Mucosa of stomach (tissue), 1 donor: ENCODE measurements at regions not wholly inside any gene's neighbourhood (a gene's known extent, or its start where the extent isn't known, plus 50 kb on each side); places are given as distances from the start of the nearest gene placed in this dataset.
A peak's percentile ranks its signal among the peaks of the same experiment; 100 is the strongest.

ENCODE experiments used
- H3K27me3 ChIP-seq: one replicate; pipeline ENCODE4 v1.7.0; 2013; ENCODE audit warnings: mild to moderate bottlenecking, low read length; ENCODE audit not compliant: control insufficient read depth, insufficient read depth
- H3K36me3 ChIP-seq: one replicate; pipeline ENCODE4 v1.7.0; 2013; ENCODE audit warnings: low read length; ENCODE audit not compliant: control insufficient read depth, insufficient read depth
- H3K4me1 ChIP-seq: one replicate; pipeline ENCODE4 v1.7.0; 2013; ENCODE audit warnings: mild to moderate bottlenecking, low read length; ENCODE audit not compliant: control insufficient read depth, insufficient read depth
- H3K4me3 ChIP-seq: one replicate; pipeline ENCODE4 v1.7.0; 2013; ENCODE audit warnings: low read length
- H3K9ac ChIP-seq: one replicate; pipeline ENCODE4 v1.7.0; 2013; ENCODE audit warnings: mild to moderate bottlenecking, low read length, moderate library complexity
- H3K9me3 ChIP-seq: one replicate; pipeline ENCODE4 v1.7.0; 2013; ENCODE audit warnings: mild to moderate bottlenecking, low read length, moderate library complexity; ENCODE audit not compliant: control insufficient read depth
- donor health status: Pancreatic carcinoma.

- Histone ChIP-seq H3K27me3 (no peaks in the 10 kb centered on the region), H3K36me3 (peaks cover 5% of the 10 kb centered on the region), H3K4me1 (no peaks in the 10 kb centered on the region), H3K9me3 (peaks cover 19% of the 10 kb centered on the region), H3K4me3 (no peak overlapping the region), H3K9ac (no peak overlapping the region)
These were observed 64.3 kb upstream of the CD99 start for GRCh38 chrX:2626750-2627149.

GRCh38 chrX:2620576-2620975, 70.5 kb upstream of the CD99 start:
- no peaks in the 10 kb centered on the region for H3K36me3 ChIP-seq
- H3K9me3 ChIP-seq, result no peaks in the 10 kb centered on the region
- H3K27me3 ChIP-seq, result no peaks in the 10 kb centered on the region
- H3K4me3 ChIP-seq, result no peak overlapping the region
- H3K9ac ChIP-seq, result no peak overlapping the region
- no peaks in the 10 kb centered on the region for H3K4me1 ChIP-seq

GRCh38 chrX:2618516-2618915, 72.6 kb upstream of the CD99 start:
- Histone ChIP-seq H3K9ac (no peak overlapping the region), H3K4me1 (no peaks in the 10 kb centered on the region), H3K27me3 (no peaks in the 10 kb centered on the region), H3K9me3 (no peaks in the 10 kb centered on the region), H3K4me3 (no peak overlapping the region), H3K36me3 (no peaks in the 10 kb centered on the region)

- peaks cover 5% of the 10 kb centered on the region for H3K4me1 ChIP-seq
- H3K9ac ChIP-seq, result no peak overlapping the region
- H3K9me3 ChIP-seq, result no peaks in the 10 kb centered on the region
- no peaks in the 10 kb centered on the region for H3K36me3 ChIP-seq
- H3K27me3 ChIP-seq, result no peaks in the 10 kb centered on the region
- H3K4me3 ChIP-seq, result no peak overlapping the region
These were observed 76.2 kb upstream of the CD99 start for GRCh38 chrX:2614911-2615310.

- no peaks in the 10 kb centered on the region for H3K27me3 ChIP-seq
- H3K36me3 ChIP-seq, result no peaks in the 10 kb centered on the region
- no peaks in the 10 kb centered on the region for H3K9me3 ChIP-seq
- H3K9ac ChIP-seq, result peak overlapping the region; percentile 0
- H3K4me3 ChIP-seq, result no peak overlapping the region
- peaks cover 10% of the 10 kb centered on the region for H3K4me1 ChIP-seq
These were observed 80.6 kb upstream of the CD99 start for GRCh38 chrX:2610246-2611170.

- no peaks in the 10 kb centered on the region for H3K36me3 ChIP-seq
- peak overlapping the region; percentile 72 for H3K9ac ChIP-seq
- H3K4me3 ChIP-seq, result peak overlapping the region; percentile 57
- peaks cover 10% of the 10 kb centered on the region for H3K4me1 ChIP-seq
- H3K9me3 ChIP-seq, result no peaks in the 10 kb centered on the region
- H3K27me3 ChIP-seq, result no peaks in the 10 kb centered on the region
These were observed 81.5 kb upstream of the CD99 start for GRCh38 chrX:2609431-2610238.

- Histone ChIP-seq H3K4me3 (peak overlapping the region; percentile 57), H3K4me1 (peaks cover 10% of the 10 kb centered on the region), H3K36me3 (no peaks in the 10 kb centered on the region), H3K27me3 (no peaks in the 10 kb centered on the region), H3K9ac (peak overlapping the region; percentile 72), H3K9me3 (no peaks in the 10 kb centered on the region)
These were observed 82.3 kb upstream of the CD99 start for GRCh38 chrX:2608638-2609430.

- Histone ChIP-seq H3K4me1 (peaks cover 10% of the 10 kb centered on the region), H3K4me3 (no peak overlapping the region), H3K9ac (no peak overlapping the region), H3K36me3 (no peaks in the 10 kb centered on the region), H3K9me3 (no peaks in the 10 kb centered on the region), H3K27me3 (no peaks in the 10 kb centered on the region)
These were observed 84.0 kb upstream of the CD99 start for GRCh38 chrX:2607113-2607512.

- no peaks in the 10 kb centered on the region for H3K36me3 ChIP-seq
- H3K4me1 ChIP-seq, result no peaks in the 10 kb centered on the region
- no peak overlapping the region for H3K4me3 ChIP-seq
- H3K9ac ChIP-seq, result no peak overlapping the region
- no peaks in the 10 kb centered on the region for H3K9me3 ChIP-seq
- H3K27me3 ChIP-seq, result no peaks in the 10 kb centered on the region
These were observed 90.5 kb upstream of the CD99 start for GRCh38 chrX:2600564-2600963.

- Histone ChIP-seq H3K9me3 (no peaks in the 10 kb centered on the region), H3K9ac (no peak overlapping the region), H3K27me3 (no peaks in the 10 kb centered on the region), H3K4me1 (peaks cover 4% of the 10 kb centered on the region), H3K36me3 (no peaks in the 10 kb centered on the region), H3K4me3 (no peak overlapping the region)
These were observed 94.4 kb upstream of the CD99 start for GRCh38 chrX:2596555-2597255.

GRCh38 chrX:2596045-2596444, 95.0 kb upstream of the CD99 start:
- no peaks in the 10 kb centered on the region for H3K36me3 ChIP-seq
- no peak overlapping the region for H3K4me3 ChIP-seq
- H3K9ac ChIP-seq, result no peak overlapping the region
- no peaks in the 10 kb centered on the region for H3K9me3 ChIP-seq
- H3K27me3 ChIP-seq, result no peaks in the 10 kb centered on the region
- H3K4me1 ChIP-seq, result peaks cover 4% of the 10 kb centered on the region
